ENCODE measurements at regions not wholly inside any gene's neighbourhood (a gene's known extent, or its start where the extent isn't known, plus 50 kb on each side); places are given as distances from the start of the nearest gene placed in this dataset.

- TF ChIP-seq POLR2A (IDR thresholded peaks at IDR 0.05; ENCODE audit: low read depth, low read length) (no peak), SMC3 (IDR thresholded peaks at IDR 0.05; ENCODE audit: low read depth, low read length) (no peak), MXI1 (IDR thresholded peaks at IDR 0.05; ENCODE audit: borderline replicate concordance, low read depth, low read length) (no peak)
- TF ChIP-seq, protein P1, sequence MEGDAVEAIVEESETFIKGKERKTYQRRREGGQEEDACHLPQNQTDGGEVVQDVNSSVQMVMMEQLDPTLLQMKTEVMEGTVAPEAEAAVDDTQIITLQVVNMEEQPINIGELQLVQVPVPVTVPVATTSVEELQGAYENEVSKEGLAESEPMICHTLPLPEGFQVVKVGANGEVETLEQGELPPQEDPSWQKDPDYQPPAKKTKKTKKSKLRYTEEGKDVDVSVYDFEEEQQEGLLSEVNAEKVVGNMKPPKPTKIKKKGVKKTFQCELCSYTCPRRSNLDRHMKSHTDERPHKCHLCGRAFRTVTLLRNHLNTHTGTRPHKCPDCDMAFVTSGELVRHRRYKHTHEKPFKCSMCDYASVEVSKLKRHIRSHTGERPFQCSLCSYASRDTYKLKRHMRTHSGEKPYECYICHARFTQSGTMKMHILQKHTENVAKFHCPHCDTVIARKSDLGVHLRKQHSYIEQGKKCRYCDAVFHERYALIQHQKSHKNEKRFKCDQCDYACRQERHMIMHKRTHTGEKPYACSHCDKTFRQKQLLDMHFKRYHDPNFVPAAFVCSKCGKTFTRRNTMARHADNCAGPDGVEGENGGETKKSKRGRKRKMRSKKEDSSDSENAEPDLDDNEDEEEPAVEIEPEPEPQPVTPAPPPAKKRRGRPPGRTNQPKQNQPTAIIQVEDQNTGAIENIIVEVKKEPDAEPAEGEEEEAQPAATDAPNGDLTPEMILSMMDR (conservative IDR thresholded peaks at IDR 0.05; ENCODE audit: low read depth, low read length) = no peak
Observed at GRCh38 chr3:25064681-25065080, 363.4 kb upstream of the RARB start.
